Heart right ventricle (tissue), 16 donors: ENCODE measurements at regions not wholly inside any gene's neighbourhood (a gene's known extent, or its start where the extent isn't known, plus 50 kb on each side); places are given as distances from the start of the nearest gene placed in this dataset.

Source experiments
- ATAC-seq, 8 donors: fragments of 200-7000 bp; cut with Tn5 transposase; one replicate each; pipeline ENCODE4 v1.9.1; 2020; ENCODE audit warnings: mild to moderate bottlenecking in 8 of 8, moderate library complexity in 8 of 8, moderate number of reproducible peaks in 1 of 8
- DNase-seq, 2 donors: peaks; one replicate each; pipeline ENCODE4 v3.0.0-alpha.2; 2020
- H3K27ac ChIP-seq, 10 donors: fragments of 200-600 bp; sonication (generic) in 2 of 10; one replicate each; pipeline versions ENCODE4 v1.5.0 to v1.8.0; 2020 to 2022; ENCODE audit warnings: mild to moderate bottlenecking in 3 of 10
- H3K27me3 ChIP-seq, 7 donors: fragments of 200-600 bp; one replicate each; pipeline ENCODE4 v1.8.0; 2021 to 2022; ENCODE audit warnings: mild to moderate bottlenecking in 2 of 7
- H3K36me3 ChIP-seq, 9 donors: fragments of 200-600 bp; sonication (generic) in 1 of 9; one replicate each; pipeline versions ENCODE4 v1.5.0 to v1.8.0; 2020 to 2022; ENCODE audit warnings: mild to moderate bottlenecking in 2 of 9
- H3K4me1 ChIP-seq, 9 donors: fragments of 200-600 bp; sonication (generic) in 1 of 9; one replicate each; pipeline versions ENCODE4 v1.5.0 to v1.8.0; 2020 to 2022; ENCODE audit warnings: mild to moderate bottlenecking in 4 of 9
- H3K4me3 ChIP-seq, 10 donors: fragments of 200-600 bp; sonication (generic) in 2 of 10; one replicate each; pipeline versions ENCODE4 v1.5.0 to v1.8.0; 2020 to 2022; ENCODE audit warnings: mild to moderate bottlenecking in 7 of 10, moderate library complexity in 2 of 10
- H3K9me3 ChIP-seq, 11 donors: fragments of 200-600 bp in 10 of 11; sonication (generic) in 2 of 11; one replicate each; pipeline versions ENCODE4 v1.5.0 to v1.8.0; 2013 to 2022; ENCODE audit warnings: mild to moderate bottlenecking in 2 of 11, control low read depth in 1 of 11, moderate library complexity in 1 of 11
- WGBS, 2 donors: extraction: QIAGEN DNeasy Blood & Tissue Kit; methylation state at CpG; one replicate each; pipeline ENCODE4 v1.1.7; 2013; ENCODE audit warnings: inconsistent platforms in 1 of 2; 5-methylcytosine and 5-hydroxymethylcytosine counted together
- intact Hi-C, 10 donors: fragments of 100-400 bp; cut with DNase I; formaldehyde crosslinking; loops; one replicate each; pipeline versions ENCODE4 v1.11.1 to v1.14.2; 2022
- TF ChIP-seq, protein P1 (sequence below), 9 donors: fragments of 200-600 bp; sonication (generic) in 2 of 9; IDR thresholded peaks; one replicate each; pipeline versions ENCODE4 v1.5.0 to v1.8.0; 2021 to 2022; ENCODE audit warnings: antibody characterized with exemption in 9 of 9, mild to moderate bottlenecking in 5 of 9, moderate library complexity in 1 of 9
- donor health status: Arrhythmogenic right ventricular cardiomyopathy.
- donor health status: ischemic (EF 13 %, LVEDD 7.1; RV severe dilation, severe dysfunction).
- donor health status: healthy with polysubstance abuse.
- donor health status: DM: no; HTN: yes; CAD: no.
- donor health status: DM: no; HTN: no; CAD: no.
- donor health status: ischemic (EF 25% LVEDD 6.9; RV normal size, moderate dysfunction).
- donor health status: ischemic (EF 25% LVEDD 5.7; RV mildly dilated, moderate dysfunction).
- donor health status: healthy.
- donor health status: DM: yes; HTN: yes; CAD: no.
- donor health status: Ischemic cardiomyopathy.
- donor health status: ischemic (EF 35%, LVEDD 5.7; RV mildly dilated, moderate dysfunction).
- donor health status: nonischemic (EF 11% LVEDD 7.7; RV severe dilation, severe dysfunction).
- donor health status: DM: yes; HTN: yes; CAD: no.
- donor health status: PGD.
- donor health status: ischemic (EF 29% LVEDD 5.4; RV normal size, mild dysfunction).
- donor health status: nonischemic (EF 23%, LVEDD 6.1; RV moderate dilation, normal function).

DNA sequence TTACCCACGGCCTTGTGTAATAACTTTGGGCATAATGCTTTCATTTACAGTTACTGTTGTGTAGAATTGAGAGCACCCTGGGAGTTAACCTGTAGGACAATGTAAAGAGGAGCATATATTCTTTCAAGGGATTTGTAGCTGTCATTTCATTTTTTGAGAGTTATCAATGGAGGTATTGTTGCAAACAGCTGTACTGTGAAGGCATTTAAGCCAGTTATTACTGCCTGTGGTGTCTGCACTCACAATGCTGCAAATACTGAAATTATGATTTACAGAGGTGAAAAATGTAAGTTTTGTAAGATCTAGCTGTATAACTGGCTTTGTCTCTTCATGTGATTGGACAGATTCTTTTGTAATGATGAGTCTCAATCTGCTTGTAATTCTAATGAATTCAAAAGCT is 131.5 kb upstream of the FAT1 start:
- TF ChIP-seq, protein P1, sequence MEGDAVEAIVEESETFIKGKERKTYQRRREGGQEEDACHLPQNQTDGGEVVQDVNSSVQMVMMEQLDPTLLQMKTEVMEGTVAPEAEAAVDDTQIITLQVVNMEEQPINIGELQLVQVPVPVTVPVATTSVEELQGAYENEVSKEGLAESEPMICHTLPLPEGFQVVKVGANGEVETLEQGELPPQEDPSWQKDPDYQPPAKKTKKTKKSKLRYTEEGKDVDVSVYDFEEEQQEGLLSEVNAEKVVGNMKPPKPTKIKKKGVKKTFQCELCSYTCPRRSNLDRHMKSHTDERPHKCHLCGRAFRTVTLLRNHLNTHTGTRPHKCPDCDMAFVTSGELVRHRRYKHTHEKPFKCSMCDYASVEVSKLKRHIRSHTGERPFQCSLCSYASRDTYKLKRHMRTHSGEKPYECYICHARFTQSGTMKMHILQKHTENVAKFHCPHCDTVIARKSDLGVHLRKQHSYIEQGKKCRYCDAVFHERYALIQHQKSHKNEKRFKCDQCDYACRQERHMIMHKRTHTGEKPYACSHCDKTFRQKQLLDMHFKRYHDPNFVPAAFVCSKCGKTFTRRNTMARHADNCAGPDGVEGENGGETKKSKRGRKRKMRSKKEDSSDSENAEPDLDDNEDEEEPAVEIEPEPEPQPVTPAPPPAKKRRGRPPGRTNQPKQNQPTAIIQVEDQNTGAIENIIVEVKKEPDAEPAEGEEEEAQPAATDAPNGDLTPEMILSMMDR (IDR thresholded peaks at IDR 0.05), result no peak
- DNase-seq (no peak), ATAC-seq (no peak)
- H3K4me1 ChIP-seq, result no peaks in the 10 kb centered on the region
- no peak overlapping the region for H3K27ac ChIP-seq
- WGBS, 2 donors, result 91 to 93% methylated on average over 1 of the region's 1 CpG
- H3K4me3 ChIP-seq, result no peak overlapping the region
- H3K9me3 ChIP-seq, result peaks cover 0 to 19% (median 6%) of the 10 kb centered on the region in 11 donors
- intact Hi-C loops, result no loop called here
- no peaks in the 10 kb centered on the region for H3K36me3 ChIP-seq
- H3K27me3 ChIP-seq, result no peaks in the 10 kb centered on the region

DNA sequence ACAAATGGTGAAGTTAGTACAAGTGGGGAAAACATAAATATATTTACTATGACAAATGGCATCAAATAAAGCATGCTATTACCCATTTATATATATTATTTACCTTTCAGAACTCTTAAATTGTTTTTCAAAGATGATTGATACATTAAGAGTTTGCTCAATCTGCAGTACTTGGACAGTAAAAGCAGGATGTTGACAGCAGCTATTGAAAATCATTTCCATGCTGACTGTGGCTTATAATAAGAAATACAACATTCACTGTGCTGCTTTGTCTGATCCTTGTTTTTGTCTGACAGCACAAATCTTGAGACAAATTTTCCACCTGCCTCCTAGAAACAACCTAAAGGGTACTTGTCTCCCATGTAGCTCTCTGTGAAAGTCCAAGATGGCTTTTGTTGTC is 134.1 kb upstream of the FAT1 start:
- DNase-seq, result no peak
- intact Hi-C loops, result no loop called here
- no peak overlapping the region for H3K4me3 ChIP-seq
- ATAC-seq, result no peak
- no peaks in the 10 kb centered on the region for H3K9me3 ChIP-seq
- no peak overlapping the region for H3K27ac ChIP-seq
- H3K36me3 ChIP-seq, result no peaks in the 10 kb centered on the region
- TF ChIP-seq, protein P1 (IDR thresholded peaks at IDR 0.05), result no peak
- no peaks in the 10 kb centered on the region for H3K4me1 ChIP-seq
- no peaks in the 10 kb centered on the region for H3K27me3 ChIP-seq

DNA sequence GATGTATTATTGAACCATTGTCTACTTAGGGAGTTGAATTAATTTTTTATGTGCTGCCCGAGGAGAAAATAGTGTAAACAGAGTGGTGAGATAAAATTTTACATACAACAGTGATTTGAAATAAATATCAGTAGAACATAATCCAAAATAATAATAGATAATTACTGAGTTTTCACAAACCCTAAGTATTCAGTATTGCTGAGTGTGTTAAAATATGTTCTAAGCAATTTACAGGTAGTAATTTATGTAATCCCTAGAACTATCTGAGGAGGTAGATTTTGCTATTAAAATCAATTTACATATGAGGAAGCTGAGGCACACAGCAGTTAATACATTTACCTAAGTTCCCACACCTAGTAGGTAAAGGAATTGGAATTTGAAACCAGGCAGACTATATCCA is 134.7 kb upstream of the FAT1 start:
- whole genome bisulfite sequencing, 2 donors, result 75 to 78% methylated on average over 1 of the region's 1 CpG
- no peak for DNase-seq
- TF ChIP-seq, protein P1 (IDR thresholded peaks at IDR 0.05), result no peak
- H3K27me3 ChIP-seq, result no peaks in the 10 kb centered on the region
- H3K36me3 ChIP-seq, result no peaks in the 10 kb centered on the region
- H3K4me1 ChIP-seq, result no peaks in the 10 kb centered on the region
- H3K4me3 ChIP-seq, result no peak overlapping the region
- ATAC-seq, result no peak
- H3K9me3 ChIP-seq, result peaks cover 0 to under 1% (median 0%) of the 10 kb centered on the region in 11 donors
- H3K27ac ChIP-seq, result no peak overlapping the region
- intact Hi-C loops, result no loop called here

DNA sequence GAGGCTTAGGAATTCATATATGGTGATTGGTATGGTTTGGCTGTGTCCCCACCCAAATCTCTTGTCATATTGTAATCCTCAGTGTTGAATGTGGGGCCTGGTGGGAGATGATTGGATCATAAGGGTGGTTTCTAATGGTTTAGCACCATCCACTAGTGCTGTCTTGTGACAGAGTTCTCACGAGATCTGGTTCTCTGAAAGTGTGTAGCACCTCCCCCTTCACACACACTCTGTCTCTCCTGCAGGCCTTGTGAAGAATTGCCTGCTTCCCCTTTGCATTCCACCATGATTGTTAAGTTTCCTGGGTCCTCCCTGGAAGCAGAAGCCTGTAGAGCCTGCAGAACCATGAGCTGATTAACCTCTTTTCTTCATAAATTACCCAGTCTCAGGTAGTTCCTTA is 135.8 kb upstream of the FAT1 start:
- intact Hi-C loops, result no loop called here
- Histone ChIP-seq H3K27me3 (no peaks in the 10 kb centered on the region), H3K9me3 (peaks cover 0 to 7% (median 0%) of the 10 kb centered on the region in 11 donors), H3K36me3 (no peaks in the 10 kb centered on the region), H3K4me3 (no peak overlapping the region), H3K27ac (no peak overlapping the region), H3K4me1 (no peaks in the 10 kb centered on the region)
- TF ChIP-seq, protein P1 (IDR thresholded peaks at IDR 0.05), result no peak
- ATAC-seq, result no peak
- no peak for DNase-seq
- 79 to 85% methylated on average over 1 of the region's 1 CpG for WGBS, 2 donors

DNA sequence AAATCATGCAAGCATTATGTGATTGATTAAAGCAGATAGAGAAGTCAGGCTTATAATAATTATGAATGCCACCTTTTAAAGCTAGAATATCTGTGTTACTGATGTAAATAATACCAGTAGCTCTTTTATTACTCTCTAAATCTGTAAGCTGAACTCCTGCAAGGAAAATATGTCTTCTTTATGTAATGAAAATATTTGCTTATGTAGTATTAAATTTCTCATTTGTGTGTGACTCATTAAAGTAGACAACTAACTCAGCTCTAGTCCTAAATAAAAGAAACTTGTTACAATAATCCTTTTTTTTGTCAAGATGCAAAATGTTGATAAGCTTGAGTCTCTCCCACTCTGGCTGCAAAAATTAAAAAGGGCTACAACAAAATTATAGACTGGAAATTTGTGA is 137.7 kb upstream of the FAT1 start:
- Histone ChIP-seq H3K4me3 (no peak overlapping the region), H3K4me1 (no peaks in the 10 kb centered on the region), H3K27me3 (no peaks in the 10 kb centered on the region), H3K9me3 (peaks cover 0 to 21% (median 2%) of the 10 kb centered on the region in 11 donors), H3K27ac (no peak overlapping the region), H3K36me3 (no peaks in the 10 kb centered on the region)
- intact Hi-C loops, result no loop called here
- ATAC-seq (no peak), DNase-seq (no peak)
- TF ChIP-seq, protein P1 (IDR thresholded peaks at IDR 0.05), result no peak
